RKO (cell line): ENCODE measurements at regions not wholly inside any gene's neighbourhood (a gene's known extent, or its start where the extent isn't known, plus 50 kb on each side); places are given as distances from the start of the nearest gene placed in this dataset.
"Not testable (repeated sequence)": the region's sequence is repeated elsewhere in the genome, so short reads cannot be mapped to it uniquely, and the experiment has no call there.

Experiments
- DNase-seq: peaks from one replicate; pipeline ENCODE4 v3.0.0-alpha.2; 2016; ENCODE audit warnings: low spot score

- not testable (repeated sequence) for DNase-seq
These were observed 435.8 kb downstream of the SHISA9 start for GRCh38 chr16:13336907-13337881.

- no peak for DNase-seq
These were observed 436.6 kb downstream of the SHISA9 start for GRCh38 chr16:13338044-13338443.

- no peak for DNase-seq
These were observed 441.3 kb downstream of the SHISA9 start for GRCh38 chr16:13342675-13343074.

- no peak for DNase-seq
These were observed 442.6 kb downstream of the SHISA9 start for GRCh38 chr16:13344001-13344400.

- DNase-seq: no peak
These were observed 447.0 kb downstream of the SHISA9 start for GRCh38 chr16:13348416-13348815.

GRCh38 chr16:13350000-13350399 lies 448.6 kb downstream of the SHISA9 start:
- no peak for DNase-seq

GRCh38 chr16:13351181-13351580 lies 449.8 kb downstream of the SHISA9 start:
- no peak for DNase-seq

- no peak for DNase-seq
These were observed 450.3 kb downstream of the SHISA9 start for GRCh38 chr16:13351601-13352217.

GRCh38 chr16:13352796-13353195 lies 451.4 kb downstream of the SHISA9 start:
- not testable (repeated sequence) for DNase-seq

GRCh38 chr16:13357842-13358241 lies 456.4 kb downstream of the SHISA9 start:
- not testable (repeated sequence) for DNase-seq

GRCh38 chr16:13359835-13360234 lies 458.4 kb downstream of the SHISA9 start:
- DNase-seq: no peak

GRCh38 chr16:13372421-13372820 lies 471.0 kb downstream of the SHISA9 start:
- DNase-seq: no peak

- DNase-seq: no peak
These were observed 474.8 kb downstream of the SHISA9 start for GRCh38 chr16:13376174-13376573.

- no peak for DNase-seq
These were observed 475.7 kb downstream of the SHISA9 start for GRCh38 chr16:13377143-13377542.

GRCh38 chr16:13378151-13378550 lies 476.8 kb downstream of the SHISA9 start:
- DNase-seq: no peak

- no peak for DNase-seq
These were observed 477.9 kb downstream of the SHISA9 start for GRCh38 chr16:13379266-13379665.

GRCh38 chr16:13385156-13386040 lies 484.0 kb downstream of the SHISA9 start:
- not testable (repeated sequence) for DNase-seq

GRCh38 chr16:13390093-13390985 lies 488.9 kb downstream of the SHISA9 start:
- no peak for DNase-seq

GRCh38 chr16:13390986-13391305 lies 489.5 kb downstream of the SHISA9 start:
- DNase-seq: no peak

GRCh38 chr16:13391337-13391736 lies 489.9 kb downstream of the SHISA9 start:
- no peak for DNase-seq

GRCh38 chr16:13392341-13392740 lies 490.9 kb downstream of the SHISA9 start:
- DNase-seq: no peak
